GM12878 (cell line): ENCODE measurements at regions not wholly inside any gene's neighbourhood (a gene's known extent, or its start where the extent isn't known, plus 50 kb on each side); places are given as distances from the start of the nearest gene placed in this dataset.

ENCODE experiments used
- CREB1 ChIP-seq: IDR thresholded peaks from 2 replicates; pipeline ENCODE4 v1.6.1; 2012; ENCODE audit warnings: low read depth, mild to moderate bottlenecking, inconsistent platforms
- POLR2AphosphoS5 ChIP-seq: IDR thresholded peaks from 2 replicates; pipeline ENCODE4 v1.6.1; 2011; ENCODE audit warnings: mild to moderate bottlenecking, low read length, inconsistent platforms
- SMC3 ChIP-seq: IDR thresholded peaks from 2 replicates; pipeline ENCODE4 v1.6.1; 2011; ENCODE audit warnings: low read length, improper control_type of control experiment, borderline replicate concordance
- ZNF622 ChIP-seq: fragments of 450-650 bp; IDR thresholded peaks from 2 replicates; pipeline ENCODE4 v1.6.1; 2017; ENCODE audit warnings: mild to moderate bottlenecking, inconsistent platforms
- TF ChIP-seq, protein P1 (sequence below): fragments of 450-650 bp; IDR thresholded peaks from 2 replicates; pipeline ENCODE4 v1.6.1; 2017; ENCODE audit warnings: antibody characterized with exemption, mild to moderate bottlenecking, moderate library complexity
- TF ChIP-seq, protein P2 (sequence below), 3 experiments: IDR thresholded peaks in 2 of 3; conservative IDR thresholded peaks in 1 of 3; 2 replicates each; pipeline ENCODE4 v1.5.1; 2011; ENCODE audit warnings: low read depth in 3 of 3, low read length in 3 of 3, mild to moderate bottlenecking in 3 of 3, control low read depth in 2 of 3, moderate library complexity in 2 of 3, inconsistent platforms in 1 of 3, mixed read lengths in 1 of 3; ENCODE audit not compliant: control insufficient read depth in 2 of 3, insufficient read depth in 1 of 3; ENCODE audit errors: extremely low read depth in 1 of 3
- TF ChIP-seq, protein P3 (sequence below): fragments of 450-650 bp; IDR thresholded peaks from 2 replicates; pipeline ENCODE4 v1.6.1; 2018; ENCODE audit warnings: mild to moderate bottlenecking, low read depth, moderate library complexity; ENCODE audit not compliant: partially characterized antibody

GRCh38 chr19:20357921-20358320, 190.9 kb downstream of the ZNF486 start (continued):
- TF ChIP-seq, protein P1, sequence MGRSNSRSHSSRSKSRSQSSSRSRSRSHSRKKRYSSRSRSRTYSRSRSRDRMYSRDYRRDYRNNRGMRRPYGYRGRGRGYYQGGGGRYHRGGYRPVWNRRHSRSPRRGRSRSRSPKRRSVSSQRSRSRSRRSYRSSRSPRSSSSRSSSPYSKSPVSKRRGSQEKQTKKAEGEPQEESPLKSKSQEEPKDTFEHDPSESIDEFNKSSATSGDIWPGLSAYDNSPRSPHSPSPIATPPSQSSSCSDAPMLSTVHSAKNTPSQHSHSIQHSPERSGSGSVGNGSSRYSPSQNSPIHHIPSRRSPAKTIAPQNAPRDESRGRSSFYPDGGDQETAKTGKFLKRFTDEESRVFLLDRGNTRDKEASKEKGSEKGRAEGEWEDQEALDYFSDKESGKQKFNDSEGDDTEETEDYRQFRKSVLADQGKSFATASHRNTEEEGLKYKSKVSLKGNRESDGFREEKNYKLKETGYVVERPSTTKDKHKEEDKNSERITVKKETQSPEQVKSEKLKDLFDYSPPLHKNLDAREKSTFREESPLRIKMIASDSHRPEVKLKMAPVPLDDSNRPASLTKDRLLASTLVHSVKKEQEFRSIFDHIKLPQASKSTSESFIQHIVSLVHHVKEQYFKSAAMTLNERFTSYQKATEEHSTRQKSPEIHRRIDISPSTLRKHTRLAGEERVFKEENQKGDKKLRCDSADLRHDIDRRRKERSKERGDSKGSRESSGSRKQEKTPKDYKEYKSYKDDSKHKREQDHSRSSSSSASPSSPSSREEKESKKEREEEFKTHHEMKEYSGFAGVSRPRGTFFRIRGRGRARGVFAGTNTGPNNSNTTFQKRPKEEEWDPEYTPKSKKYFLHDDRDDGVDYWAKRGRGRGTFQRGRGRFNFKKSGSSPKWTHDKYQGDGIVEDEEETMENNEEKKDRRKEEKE: no peak
- TF ChIP-seq, protein P2, sequence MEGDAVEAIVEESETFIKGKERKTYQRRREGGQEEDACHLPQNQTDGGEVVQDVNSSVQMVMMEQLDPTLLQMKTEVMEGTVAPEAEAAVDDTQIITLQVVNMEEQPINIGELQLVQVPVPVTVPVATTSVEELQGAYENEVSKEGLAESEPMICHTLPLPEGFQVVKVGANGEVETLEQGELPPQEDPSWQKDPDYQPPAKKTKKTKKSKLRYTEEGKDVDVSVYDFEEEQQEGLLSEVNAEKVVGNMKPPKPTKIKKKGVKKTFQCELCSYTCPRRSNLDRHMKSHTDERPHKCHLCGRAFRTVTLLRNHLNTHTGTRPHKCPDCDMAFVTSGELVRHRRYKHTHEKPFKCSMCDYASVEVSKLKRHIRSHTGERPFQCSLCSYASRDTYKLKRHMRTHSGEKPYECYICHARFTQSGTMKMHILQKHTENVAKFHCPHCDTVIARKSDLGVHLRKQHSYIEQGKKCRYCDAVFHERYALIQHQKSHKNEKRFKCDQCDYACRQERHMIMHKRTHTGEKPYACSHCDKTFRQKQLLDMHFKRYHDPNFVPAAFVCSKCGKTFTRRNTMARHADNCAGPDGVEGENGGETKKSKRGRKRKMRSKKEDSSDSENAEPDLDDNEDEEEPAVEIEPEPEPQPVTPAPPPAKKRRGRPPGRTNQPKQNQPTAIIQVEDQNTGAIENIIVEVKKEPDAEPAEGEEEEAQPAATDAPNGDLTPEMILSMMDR (IDR thresholded peaks at IDR 0.05 in 2 of 3, conservative IDR thresholded peaks at IDR 0.05 in 1 of 3; ENCODE audit: control insufficient read depth in 2 of 3, extremely low read depth in 1 of 3, insufficient read depth in 1 of 3, low read depth in 3 of 3, low read length in 3 of 3): no peak
- TF ChIP-seq, protein P3, sequence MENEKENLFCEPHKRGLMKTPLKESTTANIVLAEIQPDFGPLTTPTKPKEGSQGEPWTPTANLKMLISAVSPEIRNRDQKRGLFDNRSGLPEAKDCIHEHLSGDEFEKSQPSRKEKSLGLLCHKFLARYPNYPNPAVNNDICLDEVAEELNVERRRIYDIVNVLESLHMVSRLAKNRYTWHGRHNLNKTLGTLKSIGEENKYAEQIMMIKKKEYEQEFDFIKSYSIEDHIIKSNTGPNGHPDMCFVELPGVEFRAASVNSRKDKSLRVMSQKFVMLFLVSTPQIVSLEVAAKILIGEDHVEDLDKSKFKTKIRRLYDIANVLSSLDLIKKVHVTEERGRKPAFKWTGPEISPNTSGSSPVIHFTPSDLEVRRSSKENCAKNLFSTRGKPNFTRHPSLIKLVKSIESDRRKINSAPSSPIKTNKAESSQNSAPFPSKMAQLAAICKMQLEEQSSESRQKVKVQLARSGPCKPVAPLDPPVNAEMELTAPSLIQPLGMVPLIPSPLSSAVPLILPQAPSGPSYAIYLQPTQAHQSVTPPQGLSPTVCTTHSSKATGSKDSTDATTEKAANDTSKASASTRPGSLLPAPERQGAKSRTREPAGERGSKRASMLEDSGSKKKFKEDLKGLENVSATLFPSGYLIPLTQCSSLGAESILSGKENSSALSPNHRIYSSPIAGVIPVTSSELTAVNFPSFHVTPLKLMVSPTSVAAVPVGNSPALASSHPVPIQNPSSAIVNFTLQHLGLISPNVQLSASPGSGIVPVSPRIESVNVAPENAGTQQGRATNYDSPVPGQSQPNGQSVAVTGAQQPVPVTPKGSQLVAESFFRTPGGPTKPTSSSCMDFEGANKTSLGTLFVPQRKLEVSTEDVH: no peak
- no peak for TF ChIP-seq CREB1
- TF ChIP-seq SMC3: no peak
- no peak for TF ChIP-seq ZNF622
- no peak for TF ChIP-seq POLR2AphosphoS5
